GM20431 (cell line): ENCODE measurements at regions not wholly inside any gene's neighbourhood (a gene's known extent, or its start where the extent isn't known, plus 50 kb on each side); places are given as distances from the start of the nearest gene placed in this dataset.

Experiments used
- in situ Hi-C: fragments of 300-500 bp; cut with MseI, MboI; formaldehyde crosslinking; loops from one replicate; pipeline ENCODE4 v1.15.0; 2020; ENCODE audit warnings: low sequenced_read_pairs; ENCODE audit not compliant: unreplicated experiment

- in situ Hi-C loops = no loop called here
These were observed 112.2 kb upstream of the MBNL2 start for GRCh38 chr13:97109841-97110492.

- in situ Hi-C loops = no loop called here
These were observed 111.2 kb upstream of the MBNL2 start for GRCh38 chr13:97110936-97111335.

DNA sequence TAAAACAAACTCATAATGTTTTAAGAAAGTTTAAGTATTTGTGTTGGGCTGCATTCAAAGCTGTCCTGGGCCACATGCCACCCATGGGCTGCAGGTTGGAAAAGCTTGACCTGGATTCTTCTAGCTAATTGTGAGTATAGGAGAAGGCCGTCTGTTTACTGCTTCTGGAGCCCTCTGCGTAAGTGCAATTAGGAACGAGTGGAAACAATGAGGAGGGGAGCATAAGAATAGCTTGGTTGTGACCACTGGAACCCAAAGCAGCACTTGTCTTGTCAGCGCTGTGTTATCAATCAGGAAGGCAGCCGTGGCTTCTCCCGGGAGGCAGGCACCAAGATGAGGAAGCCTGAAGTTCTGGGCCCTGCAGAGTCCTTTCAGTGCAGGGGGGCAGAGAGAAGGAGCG, 110.4 kb upstream of the MBNL2 start:
- in situ Hi-C loops = no loop called here

DNA sequence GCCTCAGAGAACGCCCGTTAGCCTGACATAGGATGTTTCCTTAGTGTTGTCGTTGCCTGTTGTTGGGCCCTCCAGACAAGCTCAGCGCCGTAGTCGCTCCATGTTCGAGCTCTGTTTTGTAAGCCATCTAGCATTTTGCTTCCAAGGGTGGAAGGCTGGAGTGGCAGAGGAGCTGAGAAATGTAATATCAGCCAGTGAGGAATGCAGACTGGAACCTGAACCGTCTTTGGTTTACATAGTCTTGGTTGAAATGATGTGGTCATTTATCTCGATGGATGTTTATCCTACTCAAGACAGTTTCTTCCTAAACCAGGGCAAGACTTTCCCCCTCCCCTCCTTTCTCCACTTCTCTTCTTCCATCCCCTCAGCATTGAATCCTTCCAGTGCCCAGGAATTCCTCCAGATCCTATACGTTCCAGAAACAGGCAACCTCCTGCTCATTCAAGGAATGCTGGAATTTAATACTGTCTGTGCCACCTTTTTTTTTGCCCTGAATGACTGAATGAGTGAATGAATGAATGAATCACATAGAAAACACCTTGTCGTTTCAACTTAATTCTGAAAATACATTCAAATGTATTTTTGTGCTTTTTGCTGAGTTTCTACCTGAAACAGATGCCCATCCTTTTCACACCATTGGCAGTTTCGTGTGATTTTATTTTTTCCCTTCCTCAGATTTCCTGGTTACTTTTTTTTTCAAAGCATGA, 109.5 kb upstream of the MBNL2 start:
- in situ Hi-C loops = no loop called here

- in situ Hi-C loops = no loop called here
These were observed 108.7 kb upstream of the MBNL2 start for GRCh38 chr13:97113231-97114001.

DNA sequence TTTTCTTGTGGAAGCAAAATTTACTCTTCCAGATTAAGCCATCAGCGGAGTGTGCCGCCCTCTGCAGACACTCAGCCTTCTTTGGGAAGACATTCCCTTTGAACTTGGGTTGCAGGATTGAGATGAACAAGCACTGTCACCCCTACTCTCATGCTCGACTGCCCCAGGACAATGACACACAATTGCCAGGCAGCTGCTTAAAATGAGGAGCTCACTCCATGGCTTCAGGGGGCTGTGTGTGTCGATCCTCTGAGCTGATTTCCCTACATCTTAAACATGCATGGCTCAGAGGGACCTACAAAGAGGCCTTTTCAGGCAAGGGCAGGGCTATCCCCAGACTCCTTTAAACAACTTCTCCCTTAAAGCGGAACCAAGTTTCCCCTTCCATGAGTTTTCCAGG, 107.5 kb upstream of the MBNL2 start:
- in situ Hi-C loops = no loop called here

GRCh38 chr13:97116754-97117153, 105.4 kb upstream of the MBNL2 start:
- in situ Hi-C loops = no loop called here

- in situ Hi-C loops = no loop called here
These were observed 104.7 kb upstream of the MBNL2 start for GRCh38 chr13:97117388-97117910.

- in situ Hi-C loops = loop anchor here (10.0 kb wide), 1 partner anchor 235 kb away; no protein-coding TSS in a partner anchor
These were observed 102.2 kb upstream of the MBNL2 start for GRCh38 chr13:97119943-97120342.

DNA sequence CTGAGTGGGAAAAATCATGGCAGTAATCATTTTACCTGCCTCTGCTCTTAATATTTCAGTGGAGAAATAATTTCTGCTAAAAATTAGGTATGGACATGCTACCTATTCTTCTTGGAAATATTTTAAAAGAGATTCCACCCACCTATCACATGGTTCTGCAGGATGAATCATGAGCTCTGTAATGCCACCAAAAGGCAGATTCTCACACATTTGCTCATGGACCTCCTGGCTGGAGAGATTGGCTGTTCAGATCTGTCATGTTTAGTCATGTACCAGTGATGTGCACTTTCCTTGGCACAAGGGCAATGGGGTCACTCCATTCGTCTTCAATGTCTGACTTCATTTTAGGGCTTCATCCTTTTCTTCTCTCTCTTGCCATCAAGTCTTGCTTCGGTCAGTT, 101.8 kb upstream of the MBNL2 start:
- in situ Hi-C loops = loop anchor here (10.0 kb wide), 1 partner anchor 234 kb away; no protein-coding TSS in a partner anchor

GRCh38 chr13:97120976-97121375, 101.2 kb upstream of the MBNL2 start:
- in situ Hi-C loops = loop anchor here (10.0 kb wide), 1 partner anchor 234 kb away; no protein-coding TSS in a partner anchor

DNA sequence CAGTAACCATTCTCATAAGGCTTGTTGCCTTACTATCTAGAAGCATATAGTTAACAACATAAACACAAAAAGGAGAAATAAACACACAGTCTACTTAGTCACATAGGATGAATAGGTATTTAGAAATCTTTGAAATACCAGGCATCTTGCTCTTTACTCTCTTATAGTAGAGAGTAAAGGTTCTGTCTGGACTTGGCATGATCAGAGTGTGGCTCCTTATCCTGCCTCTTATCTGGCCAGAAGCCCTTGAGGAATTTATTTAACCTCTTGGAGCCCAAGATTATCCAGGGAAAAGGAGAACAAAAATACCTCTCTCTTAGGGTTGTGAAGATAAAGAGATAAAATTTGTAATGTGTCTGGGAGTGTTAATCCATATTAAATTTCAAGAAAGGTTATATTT, 100.2 kb upstream of the MBNL2 start:
- in situ Hi-C loops = loop anchor here (10.0 kb wide), 1 partner anchor 233 kb away; no protein-coding TSS in a partner anchor

- in situ Hi-C loops = loop anchor here (10.0 kb wide), 1 partner anchor 232 kb away; no protein-coding TSS in a partner anchor
These were observed 99.6 kb upstream of the MBNL2 start for GRCh38 chr13:97122381-97122996.

DNA sequence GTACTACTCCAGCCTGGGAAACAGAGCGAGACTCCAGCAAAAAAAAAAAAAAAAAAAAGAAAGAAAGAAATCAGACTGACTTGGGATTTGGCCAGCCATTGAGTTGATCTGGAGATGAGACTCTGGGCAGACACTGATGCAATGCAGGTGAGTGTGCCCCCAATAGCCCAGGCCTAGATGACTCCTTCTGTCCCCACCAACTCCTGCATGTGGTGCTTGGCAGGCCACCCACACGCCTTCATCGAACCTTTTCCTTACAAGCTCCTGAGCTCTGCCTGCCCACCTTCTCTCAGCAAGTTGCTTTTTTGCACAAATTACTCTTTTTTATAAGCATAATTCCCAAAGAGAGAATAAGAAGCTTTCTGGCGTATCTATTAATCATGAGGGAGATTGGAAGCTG, 97.9 kb upstream of the MBNL2 start:
- in situ Hi-C loops = loop anchor here (10.0 kb wide), 1 partner anchor 231 kb away; no protein-coding TSS in a partner anchor

- in situ Hi-C loops = loop anchor here (10.0 kb wide), 1 partner anchor 230 kb away; no protein-coding TSS in a partner anchor
These were observed 97.0 kb upstream of the MBNL2 start for GRCh38 chr13:97124915-97125809.

- in situ Hi-C loops = loop anchor here (10.0 kb wide), 1 partner anchor 229 kb away; no protein-coding TSS in a partner anchor
These were observed 96.1 kb upstream of the MBNL2 start for GRCh38 chr13:97125810-97126738.

GRCh38 chr13:97127842-97128241, 94.3 kb upstream of the MBNL2 start:
- in situ Hi-C loops = loop anchor here (10.0 kb wide), 1 partner anchor 227 kb away; no protein-coding TSS in a partner anchor

DNA sequence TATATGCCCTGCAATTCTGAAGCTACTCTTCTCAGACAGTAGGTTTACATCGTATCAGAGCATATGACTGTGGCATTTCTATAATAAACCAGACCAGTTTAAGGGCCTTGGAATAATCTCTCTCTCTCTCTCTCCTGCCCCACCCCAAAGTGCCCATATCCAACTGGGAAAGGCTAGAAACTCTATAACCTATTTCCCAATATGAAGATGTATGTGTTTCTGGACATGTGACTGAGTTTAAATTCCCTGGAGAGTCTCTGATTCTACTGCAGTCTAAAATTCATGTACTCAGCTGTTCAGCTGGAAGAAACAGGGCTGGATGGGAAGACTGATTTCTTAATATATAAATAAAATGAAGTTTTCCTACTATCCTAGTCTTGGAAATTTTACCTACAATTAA, 91.9 kb upstream of the MBNL2 start:
- in situ Hi-C loops = no loop called here
